ENCODE measurements at regions not wholly inside any gene's neighbourhood (a gene's known extent, or its start where the extent isn't known, plus 50 kb on each side); places are given as distances from the start of the nearest gene placed in this dataset.

DNA sequence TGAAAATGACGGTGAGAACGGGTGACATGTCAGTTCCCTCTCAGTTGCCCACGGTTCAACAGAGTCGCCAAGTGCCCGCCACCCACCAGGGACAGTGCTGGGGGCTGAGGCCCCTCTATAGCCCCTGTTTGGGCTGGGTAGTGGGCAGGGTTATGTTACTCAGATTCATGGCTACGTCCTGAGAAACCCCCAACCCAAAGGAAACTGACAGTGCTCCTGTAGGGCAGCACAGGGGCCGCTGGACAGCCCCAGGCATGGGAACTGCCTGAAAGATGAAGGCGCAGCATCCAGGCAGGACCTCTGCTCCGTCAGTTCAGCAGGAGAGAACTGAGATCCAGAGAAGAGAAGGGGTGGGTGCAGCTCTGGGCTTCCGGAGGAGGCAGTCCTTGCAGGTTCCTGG is 118.9 kb upstream of the PMEPA1 start:
- H3K36me3 Mint-ChIP-seq (ENCODE audit: low read depth) = no peaks in the 10 kb centered on the region
- no peak overlapping the region for H3K27ac Mint-ChIP-seq (ENCODE audit: unreplicated experiment)
- no peaks in the 10 kb centered on the region for H3K9me3 Mint-ChIP-seq (ENCODE audit: low read depth)

DNA sequence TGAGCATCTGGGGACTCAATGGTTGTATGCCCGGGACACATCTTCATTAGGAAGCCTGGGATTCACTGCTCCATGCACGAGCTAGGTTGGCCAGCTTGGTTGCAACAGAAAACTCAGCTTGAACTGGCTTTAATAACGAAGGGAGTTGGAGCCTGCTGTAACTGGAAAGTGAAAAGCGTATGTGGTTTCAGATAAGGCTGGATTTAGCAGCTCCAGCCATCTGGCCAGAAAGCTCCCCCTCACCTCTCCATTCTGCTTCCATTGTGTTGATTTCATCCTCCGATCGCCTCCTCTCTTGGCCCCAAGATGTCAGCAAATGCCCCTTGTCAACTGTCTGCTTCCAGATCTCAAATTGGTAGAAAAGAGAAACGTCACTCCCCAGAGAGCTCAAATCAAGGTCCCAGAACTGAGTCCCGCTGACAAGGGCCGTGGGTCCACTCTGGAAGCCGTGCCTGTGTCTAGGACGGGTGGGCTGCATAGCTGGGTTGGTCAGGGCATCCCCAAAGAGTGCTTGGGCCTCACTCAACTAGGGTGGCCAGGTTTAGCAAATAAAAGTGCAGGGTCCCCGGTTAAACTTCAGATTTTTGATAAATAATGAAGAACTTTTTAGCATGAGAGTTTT is 117.0 kb upstream of the PMEPA1 start:
- Mint-ChIP-seq H3K4me3 (ENCODE audit: unreplicated experiment) (no peak overlapping the region), H3K27ac (ENCODE audit: unreplicated experiment) (no peak overlapping the region), H3K36me3 (ENCODE audit: low read depth) (no peaks in the 10 kb centered on the region), H3K4me1 (ENCODE audit: low read depth) (peaks cover 3% of the 10 kb centered on the region), H3K27me3 (ENCODE audit: low read depth) (no peaks in the 10 kb centered on the region), H3K9me3 (ENCODE audit: low read depth) (no peaks in the 10 kb centered on the region)
- TF ChIP-seq, protein P1, sequence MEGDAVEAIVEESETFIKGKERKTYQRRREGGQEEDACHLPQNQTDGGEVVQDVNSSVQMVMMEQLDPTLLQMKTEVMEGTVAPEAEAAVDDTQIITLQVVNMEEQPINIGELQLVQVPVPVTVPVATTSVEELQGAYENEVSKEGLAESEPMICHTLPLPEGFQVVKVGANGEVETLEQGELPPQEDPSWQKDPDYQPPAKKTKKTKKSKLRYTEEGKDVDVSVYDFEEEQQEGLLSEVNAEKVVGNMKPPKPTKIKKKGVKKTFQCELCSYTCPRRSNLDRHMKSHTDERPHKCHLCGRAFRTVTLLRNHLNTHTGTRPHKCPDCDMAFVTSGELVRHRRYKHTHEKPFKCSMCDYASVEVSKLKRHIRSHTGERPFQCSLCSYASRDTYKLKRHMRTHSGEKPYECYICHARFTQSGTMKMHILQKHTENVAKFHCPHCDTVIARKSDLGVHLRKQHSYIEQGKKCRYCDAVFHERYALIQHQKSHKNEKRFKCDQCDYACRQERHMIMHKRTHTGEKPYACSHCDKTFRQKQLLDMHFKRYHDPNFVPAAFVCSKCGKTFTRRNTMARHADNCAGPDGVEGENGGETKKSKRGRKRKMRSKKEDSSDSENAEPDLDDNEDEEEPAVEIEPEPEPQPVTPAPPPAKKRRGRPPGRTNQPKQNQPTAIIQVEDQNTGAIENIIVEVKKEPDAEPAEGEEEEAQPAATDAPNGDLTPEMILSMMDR (IDR thresholded peaks at IDR 0.05) = no peak
- DNase-seq (ENCODE audit: low spot score) = peak; percentile 46

More for the DNA sequence above, 118.9 kb upstream of the PMEPA1 start:
- DNase-seq (ENCODE audit: low spot score) = no peak
- Mint-ChIP-seq H3K27me3 (ENCODE audit: low read depth) (no peaks in the 10 kb centered on the region), H3K4me3 (ENCODE audit: unreplicated experiment) (no peak overlapping the region), H3K4me1 (ENCODE audit: low read depth) (peaks cover 4% of the 10 kb centered on the region)
- TF ChIP-seq, protein P1 (IDR thresholded peaks at IDR 0.05) = no peak

DNA sequence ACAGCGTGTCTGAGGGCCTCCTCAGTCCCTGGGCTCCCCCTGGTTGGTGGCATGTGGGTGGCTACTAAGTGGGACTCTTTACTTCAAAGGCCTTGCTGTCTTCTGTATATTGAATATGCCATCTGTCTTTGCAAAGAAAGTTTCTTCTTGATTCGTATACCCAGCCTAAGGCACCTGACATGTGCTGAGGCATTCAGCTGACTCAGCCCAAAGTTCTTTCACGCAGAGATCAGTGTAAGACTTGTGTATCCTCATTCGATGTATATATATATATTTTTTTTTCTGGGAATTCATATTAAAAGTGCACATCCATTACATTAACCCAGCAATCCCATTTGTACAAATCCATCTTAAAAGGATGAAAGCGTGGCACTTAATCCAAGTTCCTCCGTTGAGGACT is 115.1 kb upstream of the PMEPA1 start:
- TF ChIP-seq, protein P1 (IDR thresholded peaks at IDR 0.05) = no peak
- peak; percentile 51 for DNase-seq (ENCODE audit: low spot score)
- peaks cover 4% of the 10 kb centered on the region for H3K27me3 Mint-ChIP-seq (ENCODE audit: low read depth)
- H3K4me3 Mint-ChIP-seq (ENCODE audit: unreplicated experiment) = no peak overlapping the region
- H3K36me3 Mint-ChIP-seq (ENCODE audit: low read depth) = no peaks in the 10 kb centered on the region
- no peaks in the 10 kb centered on the region for H3K4me1 Mint-ChIP-seq (ENCODE audit: low read depth)
- H3K27ac Mint-ChIP-seq (ENCODE audit: unreplicated experiment) = no peak overlapping the region
- H3K9me3 Mint-ChIP-seq (ENCODE audit: low read depth) = no peaks in the 10 kb centered on the region

DNA sequence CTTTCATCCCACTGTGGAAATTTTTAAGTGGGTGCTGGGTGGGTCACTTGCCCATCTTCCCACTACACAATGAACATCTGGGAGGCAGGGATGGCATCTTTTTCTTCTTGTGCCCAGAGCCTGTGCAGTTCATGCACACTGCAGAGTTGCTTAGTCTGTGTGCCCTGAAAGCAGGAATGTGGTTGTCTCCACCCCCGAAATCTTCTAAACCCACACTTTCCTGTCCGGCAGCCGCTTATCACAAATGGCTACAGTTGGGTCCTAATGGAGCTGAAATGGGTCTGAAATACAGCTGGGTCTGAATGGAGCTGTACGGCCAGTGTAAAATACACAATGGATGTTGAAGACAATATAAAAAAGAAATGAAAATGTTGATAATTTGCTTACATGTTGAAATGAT is 112.1 kb upstream of the PMEPA1 start:
- Mint-ChIP-seq H3K9me3 (ENCODE audit: low read depth) (no peaks in the 10 kb centered on the region), H3K27ac (ENCODE audit: unreplicated experiment) (no peak overlapping the region), H3K36me3 (ENCODE audit: low read depth) (no peaks in the 10 kb centered on the region), H3K4me1 (ENCODE audit: low read depth) (peaks cover 6% of the 10 kb centered on the region), H3K4me3 (ENCODE audit: unreplicated experiment) (no peak overlapping the region), H3K27me3 (ENCODE audit: low read depth) (peaks cover 4% of the 10 kb centered on the region)
- TF ChIP-seq, protein P1 (IDR thresholded peaks at IDR 0.05) = no peak
- peak; percentile 7 for DNase-seq (ENCODE audit: low spot score)

DNA sequence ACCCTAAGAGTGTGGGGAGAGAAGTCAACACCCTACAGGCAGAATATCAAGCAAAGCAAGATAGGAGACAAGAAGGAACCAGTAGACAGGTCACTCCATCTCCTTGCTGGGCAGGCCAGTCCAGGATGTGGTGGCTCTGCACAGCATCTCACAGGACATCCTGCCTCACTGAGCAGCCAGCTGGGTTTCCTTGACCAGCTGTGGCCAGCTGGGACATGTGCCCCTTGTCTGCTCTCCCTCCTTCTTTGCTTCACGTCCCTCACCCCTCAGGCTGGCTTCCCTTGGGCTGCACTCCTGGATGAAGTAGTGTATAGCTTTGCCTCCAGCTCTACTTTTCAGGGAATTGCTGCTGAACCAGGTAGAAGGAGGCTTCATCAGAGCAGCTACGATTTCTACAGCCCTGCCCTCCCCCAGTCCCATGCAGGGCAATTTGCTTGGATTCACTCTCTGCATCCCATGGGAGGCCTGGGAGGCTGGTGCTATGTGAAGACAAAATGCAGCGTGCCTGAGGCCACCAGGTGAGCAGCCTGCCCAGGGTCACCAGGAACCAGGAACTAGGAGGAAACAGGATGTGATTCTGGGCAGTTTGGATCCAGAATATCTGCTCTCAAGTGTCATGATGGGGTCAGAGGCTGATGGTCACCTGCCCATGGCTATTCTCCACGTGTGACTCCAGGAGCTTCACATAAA is 110.0 kb upstream of the PMEPA1 start:
- no peak overlapping the region for H3K27ac Mint-ChIP-seq (ENCODE audit: unreplicated experiment)

More for the DNA sequence above, 110.0 kb upstream of the PMEPA1 start:
- no peak overlapping the region for H3K4me3 Mint-ChIP-seq (ENCODE audit: unreplicated experiment)
- DNase-seq (ENCODE audit: low spot score) = no peak
- TF ChIP-seq, protein P1 (IDR thresholded peaks at IDR 0.05) = no peak
- no peaks in the 10 kb centered on the region for H3K9me3 Mint-ChIP-seq (ENCODE audit: low read depth)
- H3K36me3 Mint-ChIP-seq (ENCODE audit: low read depth) = no peaks in the 10 kb centered on the region
- peaks cover 4% of the 10 kb centered on the region for H3K27me3 Mint-ChIP-seq (ENCODE audit: low read depth)
- peaks cover 17% of the 10 kb centered on the region for H3K4me1 Mint-ChIP-seq (ENCODE audit: low read depth)

Measured in chondrocyte (in vitro differentiated cells).